BLaER1 treated with 17β-estradiol and CSF1 and Interleukin-3, amounts not matched to agents 10 nM and 100 nM (cell line): ENCODE measurements at regions not wholly inside any gene's neighbourhood (a gene's known extent, or its start where the extent isn't known, plus 50 kb on each side); places are given as distances from the start of the nearest gene placed in this dataset.

Experiments used
- H3K27ac ChIP-seq, 11 experiments: shearing (Covaris generic); formaldehyde crosslinking; 2 replicates each; pipeline ENCODE4 v1.8.1; 2022
- H3K27me3 ChIP-seq, 11 experiments: shearing (Covaris generic); formaldehyde crosslinking; 2 replicates each; pipeline ENCODE4 v1.8.1; 2022
- H3K36me3 ChIP-seq, 11 experiments: shearing (Covaris generic); formaldehyde crosslinking; 2 replicates each; pipeline ENCODE4 v1.8.1; 2022
- H3K4me1 ChIP-seq, 10 experiments: shearing (Covaris generic); formaldehyde crosslinking; 2 replicates each; pipeline ENCODE4 v1.8.1; 2022
- H3K4me2 ChIP-seq, 11 experiments: shearing (Covaris generic); formaldehyde crosslinking; 2 replicates each; pipeline ENCODE4 v1.8.1; 2022
- H3K4me3 ChIP-seq, 10 experiments: shearing (Covaris generic); formaldehyde crosslinking; 2 replicates each; pipeline ENCODE4 v1.8.1; 2022
- H3K9ac ChIP-seq, 11 experiments: shearing (Covaris generic); formaldehyde crosslinking; 2 replicates each; pipeline ENCODE4 v1.8.1; 2022
- H3K9me3 ChIP-seq, 11 experiments: shearing (Covaris generic); formaldehyde crosslinking; replicated peaks in 1 of 11; 2 replicates each; pipeline ENCODE4 v1.8.1; 2022
- H4K20me1 ChIP-seq, 11 experiments: shearing (Covaris generic); formaldehyde crosslinking; 2 replicates each; pipeline ENCODE4 v1.8.1; 2022
- Cebpa-rat ChIP-seq, 11 experiments: shearing (Covaris generic); IDR thresholded peaks; 2 replicates each; pipeline ENCODE4 v1.8.1; 2022

- Histone ChIP-seq H4K20me1 (no peaks in the 10 kb centered on the region), H3K36me3 (no peaks in the 10 kb centered on the region), H3K4me2 (no peak overlapping the region), H3K4me3 (no peak overlapping the region), H3K4me1 (peaks cover 4 to 17% (median 14%) of the 10 kb centered on the region in 10 experiments; a peak in 15 of 20 replicates), H3K9me3 (peaks cover 0 to 19% (median 8%) of the 10 kb centered on the region in 11 experiments; a peak in 15 of 22 replicates), H3K9ac (no peak overlapping the region), H3K27me3 (no peaks in the 10 kb centered on the region), H3K27ac (no peak overlapping the region)
- no peak for TF ChIP-seq Cebpa-rat (IDR thresholded peaks at IDR 0.05)
Measured at GRCh38 chr6:126253431-126253830, 86.5 kb upstream of the CENPW start.

DNA sequence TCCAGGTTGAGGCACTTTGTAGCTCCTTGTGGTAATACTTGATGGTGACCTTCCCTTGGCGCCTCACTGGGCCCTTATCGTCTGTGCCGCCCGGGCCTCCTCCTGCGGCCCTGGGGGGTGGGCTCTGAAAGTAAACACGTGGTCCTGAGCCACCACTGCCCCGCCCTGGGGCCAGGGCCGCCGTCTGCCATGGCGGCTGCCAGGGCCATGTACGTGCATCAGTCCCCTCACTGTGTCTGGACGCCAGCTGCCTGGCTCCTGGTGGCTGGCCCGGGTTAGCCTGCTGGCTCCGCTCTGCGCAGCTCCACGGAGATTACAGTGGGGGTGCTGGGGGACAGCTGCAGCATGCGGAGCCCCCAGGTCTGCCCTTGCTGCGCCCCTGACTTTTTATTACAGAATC, 81.8 kb upstream of the CENPW start:
- Histone ChIP-seq H3K36me3 (no peaks in the 10 kb centered on the region), H3K4me1 (peaks cover 7 to 18% (median 11%) of the 10 kb centered on the region in 10 experiments; a peak in 17 of 20 replicates), H3K9ac (no peak overlapping the region), H3K9me3 (peaks cover 26 to 58% (median 37%) of the 10 kb centered on the region in 11 experiments), H3K27ac (no peak overlapping the region), H3K27me3 (no peaks in the 10 kb centered on the region), H3K4me3 (no peak overlapping the region), H4K20me1 (no peaks in the 10 kb centered on the region), H3K4me2 (no peak overlapping the region)
- no peak for TF ChIP-seq Cebpa-rat (IDR thresholded peaks at IDR 0.05)

GRCh38 chr6:126261792-126262421, 78.0 kb upstream of the CENPW start:
- Histone ChIP-seq H3K4me1 (peaks cover 0 to 4% (median 0%) of the 10 kb centered on the region in 10 experiments; a peak in 2 of 20 replicates), H3K36me3 (no peaks in the 10 kb centered on the region)

DNA sequence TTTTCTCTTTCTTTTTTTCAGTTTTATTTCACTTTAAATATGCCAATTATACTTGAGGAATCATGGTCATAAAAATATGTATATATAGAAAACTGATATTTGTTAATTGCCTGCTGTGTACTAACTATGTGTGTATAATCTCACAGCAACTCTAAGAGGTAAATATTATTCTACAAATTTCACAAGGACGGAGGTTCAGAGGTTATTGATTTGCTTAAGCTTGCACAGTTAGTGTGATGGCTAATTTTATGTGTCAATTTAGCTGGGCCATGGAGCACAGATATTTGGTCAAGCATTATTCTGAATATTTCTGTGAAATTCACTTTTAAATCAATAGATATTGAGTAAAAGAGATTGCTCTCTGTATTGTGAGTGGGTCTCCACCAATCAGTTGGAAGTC, 75.7 kb upstream of the CENPW start:
- no peaks in the 10 kb centered on the region for H3K36me3 ChIP-seq
- H3K4me1 ChIP-seq: peaks cover 0 to 4% (median 0%) of the 10 kb centered on the region in 10 experiments; a peak in 2 of 20 replicates
- H3K9ac ChIP-seq: no peak overlapping the region
- H3K9me3 ChIP-seq: peaks cover 12 to 33% (median 27%) of the 10 kb centered on the region in 11 experiments
- H3K27me3 ChIP-seq: no peaks in the 10 kb centered on the region
- H3K27ac ChIP-seq: no peak overlapping the region
- no peaks in the 10 kb centered on the region for H4K20me1 ChIP-seq
- H3K4me2 ChIP-seq: no peak overlapping the region
- TF ChIP-seq Cebpa-rat (IDR thresholded peaks at IDR 0.05): no peak
- no peak overlapping the region for H3K4me3 ChIP-seq

More at GRCh38 chr6:126261792-126262421, 78.0 kb upstream of the CENPW start:
- Histone ChIP-seq H3K9me3 (peaks cover 26 to 54% (median 37%) of the 10 kb centered on the region in 11 experiments), H3K4me2 (no peak overlapping the region), H4K20me1 (no peaks in the 10 kb centered on the region), H3K27me3 (no peaks in the 10 kb centered on the region), H3K4me3 (no peak overlapping the region), H3K9ac (no peak overlapping the region), H3K27ac (no peak overlapping the region)
- no peak for TF ChIP-seq Cebpa-rat (IDR thresholded peaks at IDR 0.05)

- H3K9me3 ChIP-seq: peaks cover 4 to 9% (median 5%) of the 10 kb centered on the region in 11 experiments; a peak in 19 of 22 replicates
- TF ChIP-seq Cebpa-rat (IDR thresholded peaks at IDR 0.05): no peak
- no peaks in the 10 kb centered on the region for H4K20me1 ChIP-seq
- no peaks in the 10 kb centered on the region for H3K36me3 ChIP-seq
- no peak overlapping the region for H3K4me3 ChIP-seq
- H3K27ac ChIP-seq: no peak overlapping the region
- no peak overlapping the region for H3K9ac ChIP-seq
- H3K4me1 ChIP-seq: peaks cover 0 to 4% (median 0%) of the 10 kb centered on the region in 10 experiments; a peak in 2 of 20 replicates
- H3K27me3 ChIP-seq: no peaks in the 10 kb centered on the region
- no peak overlapping the region for H3K4me2 ChIP-seq
Measured at GRCh38 chr6:126266664-126267063, 73.3 kb upstream of the CENPW start.

DNA sequence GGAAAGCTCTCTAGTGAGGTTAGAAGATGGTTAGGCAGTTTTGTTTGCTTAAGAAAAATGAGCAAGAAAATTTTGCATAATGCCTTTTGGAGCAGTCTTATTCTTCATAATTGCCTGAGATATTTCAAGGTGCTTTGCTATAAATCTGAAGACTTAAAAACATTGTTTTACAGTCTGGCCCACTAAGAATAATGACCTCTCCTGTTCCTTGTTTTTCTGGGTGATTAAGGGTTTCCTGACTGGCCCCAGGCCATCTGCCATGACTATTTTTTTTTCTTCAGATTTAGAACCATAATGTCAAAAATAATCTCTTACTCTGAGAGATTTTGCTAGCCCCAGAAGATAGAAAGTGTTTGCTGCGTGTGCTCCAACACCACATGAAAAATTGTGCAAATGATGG, 72.3 kb upstream of the CENPW start:
- no peak for TF ChIP-seq Cebpa-rat (IDR thresholded peaks at IDR 0.05)
- H3K36me3 ChIP-seq: no peaks in the 10 kb centered on the region
- H3K4me2 ChIP-seq: no peak overlapping the region
- no peaks in the 10 kb centered on the region for H4K20me1 ChIP-seq
- no peak overlapping the region for H3K4me3 ChIP-seq
- peaks cover 0 to 1% (median 0%) of the 10 kb centered on the region in 10 experiments; a peak in 1 of 20 replicates for H3K4me1 ChIP-seq
- H3K9me3 ChIP-seq: no peaks in the 10 kb centered on the region
- H3K9ac ChIP-seq: no peak overlapping the region
- H3K27ac ChIP-seq: no peak overlapping the region
- H3K27me3 ChIP-seq: no peaks in the 10 kb centered on the region

- Histone ChIP-seq H3K27me3 (no peaks in the 10 kb centered on the region), H3K4me2 (no peak overlapping the region), H3K27ac (no peak overlapping the region), H3K9me3 (no peaks in the 10 kb centered on the region), H4K20me1 (no peaks in the 10 kb centered on the region), H3K4me1 (no peaks in the 10 kb centered on the region), H3K9ac (no peak overlapping the region), H3K4me3 (no peak overlapping the region), H3K36me3 (no peaks in the 10 kb centered on the region)
- no peak for TF ChIP-seq Cebpa-rat (IDR thresholded peaks at IDR 0.05)
Measured at GRCh38 chr6:126268092-126268491, 71.8 kb upstream of the CENPW start.

GRCh38 chr6:126280287-126280686, 59.6 kb upstream of the CENPW start:
- Histone ChIP-seq H3K9ac (no peak overlapping the region), H3K36me3 (no peaks in the 10 kb centered on the region), H3K4me2 (no peak overlapping the region), H3K27me3 (no peaks in the 10 kb centered on the region), H3K9me3 (no peaks in the 10 kb centered on the region), H3K4me1 (no peaks in the 10 kb centered on the region), H4K20me1 (no peaks in the 10 kb centered on the region), H3K27ac (no peak overlapping the region), H3K4me3 (no peak overlapping the region)
- TF ChIP-seq Cebpa-rat (IDR thresholded peaks at IDR 0.05): no peak

- H3K4me3 ChIP-seq: no peak overlapping the region
- H3K27ac ChIP-seq: no peak overlapping the region
- TF ChIP-seq Cebpa-rat (IDR thresholded peaks at IDR 0.05): no peak
- H3K4me1 ChIP-seq: no peaks in the 10 kb centered on the region
- no peak overlapping the region for H3K9ac ChIP-seq
- no peaks in the 10 kb centered on the region; a peak in 1 of 22 replicates for H4K20me1 ChIP-seq
- H3K9me3 ChIP-seq: no peaks in the 10 kb centered on the region
- no peaks in the 10 kb centered on the region for H3K36me3 ChIP-seq
- H3K4me2 ChIP-seq: no peak overlapping the region
- no peaks in the 10 kb centered on the region for H3K27me3 ChIP-seq
Measured at GRCh38 chr6:126285871-126286365, 54.0 kb upstream of the CENPW start.
